OCI-LY3 (cell line): ENCODE measurements at regions not wholly inside any gene's neighbourhood (a gene's known extent, or its start where the extent isn't known, plus 50 kb on each side); places are given as distances from the start of the nearest gene placed in this dataset.
"Not testable (repeated sequence)": the region's sequence is repeated elsewhere in the genome, so short reads cannot be mapped to it uniquely, and the experiment has no call there.

Experiments used
- CTCF ChIP-seq: fragments of 200-600, 300-600 bp; sonication (generic); IDR thresholded peaks from 2 replicates; pipeline ENCODE4 v1.5.1; 2014; ENCODE audit warnings: antibody characterized with exemption, low read length, low read depth
- EZH2phosphoT487 ChIP-seq: fragments of 200-600 bp; shearing (Covaris generic); IDR thresholded peaks from 2 replicates; pipeline ENCODE4 v1.6.1; 2018; ENCODE audit warnings: antibody characterized with exemption, mixed run types, low read depth

GRCh38 chr7:97258187-97258586, 140.7 kb downstream of the SDHAF3 start:
- TF ChIP-seq CTCF, EZH2phosphoT487: not testable (repeated sequence)
